A673 (cell line): ENCODE measurements at regions not wholly inside any gene's neighbourhood (a gene's known extent, or its start where the extent isn't known, plus 50 kb on each side); places are given as distances from the start of the nearest gene placed in this dataset.

Experiments
- BruUV-seq: library from RNA; stranded (reverse); fragments of 400-500 nt; replicated peaks from 2 replicates; lab custom pipeline; 2021; lab: Mats Ljungman, UMichigan
- CTCF ChIA-PET: fragments of 300-600 bp; sonication (Branson Sonifier 250); formaldehyde crosslinking; loops from one replicate; lab custom pipeline; 2022; ENCODE audit warnings: antibody characterized with exemption; lab: Charles Lee
- POLR2A ChIA-PET: fragments of 300-600 bp; sonication (Branson Sonifier 250); formaldehyde crosslinking; loops from one replicate; lab custom pipeline; 2022; ENCODE audit warnings: antibody characterized with exemption; ENCODE audit not compliant: low non-redundant PET; lab: Charles Lee
- DNase-seq: peaks from one replicate; pipeline ENCODE4 v3.0.0-alpha.2; 2015; ENCODE audit warnings: low spot score
- H3K27ac ChIP-seq: fragments of 200-600 bp; sonication (generic); 2 replicates; pipeline ENCODE4 v1.5.1; 2016; ENCODE audit warnings: mixed run types, low read depth, mild to moderate bottlenecking, mixed read lengths, antibody characterized with exemption, low read length; ENCODE audit not compliant: poor library complexity, severe bottlenecking
- H3K27me3 ChIP-seq: fragments of 200-600 bp; sonication (generic); replicated peaks from 2 replicates; pipeline ENCODE4 v1.6.1; 2017; ENCODE audit warnings: mixed run types, low read depth, mild to moderate bottlenecking, mixed read lengths, antibody characterized with exemption, low read length; ENCODE audit not compliant: insufficient read depth, poor library complexity
- H3K36me3 ChIP-seq: fragments of 200-600 bp; sonication (generic); 2 replicates; pipeline ENCODE4 v1.6.1; 2016; ENCODE audit warnings: mixed run types, mild to moderate bottlenecking, mixed read lengths, antibody characterized with exemption, low read length; ENCODE audit not compliant: insufficient read depth, poor library complexity, severe bottlenecking
- H3K4me1 ChIP-seq: fragments of 200-600 bp; sonication (generic); 2 replicates; pipeline ENCODE4 v1.6.1; 2017; ENCODE audit warnings: mixed run types, mild to moderate bottlenecking, mixed read lengths, antibody characterized with exemption, low read length; ENCODE audit not compliant: insufficient read depth, poor library complexity, severe bottlenecking
- H3K4me3 ChIP-seq: fragments of 200-600 bp; sonication (generic); 2 replicates; pipeline ENCODE4 v1.5.1; 2016; ENCODE audit warnings: low read depth, mixed run types, mild to moderate bottlenecking, mixed read lengths, low read length; ENCODE audit not compliant: poor library complexity, severe bottlenecking
- H3K9me3 ChIP-seq: fragments of 200-600 bp; sonication (generic); 2 replicates; pipeline ENCODE4 v1.6.1; 2016; ENCODE audit warnings: mixed run types, low read depth, mild to moderate bottlenecking, mixed read lengths, antibody characterized with exemption, low read length; ENCODE audit not compliant: poor library complexity, severe bottlenecking
- CTCF ChIP-seq: fragments of 300-800, 200-600 bp; sonication (generic); conservative IDR thresholded peaks from 2 replicates; pipeline ENCODE4 v1.5.1; 2017; ENCODE audit warnings: low read depth, mild to moderate bottlenecking, antibody characterized with exemption, low read length, moderate library complexity, mixed read lengths
- EZH2 ChIP-seq: fragments of 200-600 bp; sonication (generic); IDR thresholded peaks from 2 replicates; pipeline ENCODE4 v1.6.1; 2017; ENCODE audit warnings: borderline replicate concordance, low read depth, mild to moderate bottlenecking, mixed read lengths, antibody characterized with exemption, low read length; ENCODE audit not compliant: poor library complexity, severe bottlenecking
- intact Hi-C: fragments of 100-400 bp; cut with micrococcal nuclease; formaldehyde crosslinking; loops from one replicate; pipeline ENCODE4 v1.10.0; 2022; ENCODE audit not compliant: unreplicated experiment

GRCh38 chr18:62453864-62454263 is 69.0 kb upstream of the ZCCHC2 start:
- intact Hi-C loops = no loop called here
- Histone ChIP-seq H3K9me3 (no peaks in the 10 kb centered on the region), H3K36me3 (no peaks in the 10 kb centered on the region), H3K4me1 (peaks cover 25% of the 10 kb centered on the region), H3K4me3 (no peak overlapping the region), H3K27me3 (no peaks in the 10 kb centered on the region), H3K27ac (no peak overlapping the region)
- no TSS peak for BruUV-seq
- CTCF ChIA-PET = no interaction called here
- POLR2A ChIA-PET = no interaction called here
- no peak for DNase-seq
- no peak for TF ChIP-seq EZH2
- TF ChIP-seq CTCF = no peak

- ChIA-PET POLR2A (no interaction called here), CTCF (no interaction called here)
- DNase-seq = no peak
- no peak overlapping the region for H3K27ac ChIP-seq
- H3K9me3 ChIP-seq = no peaks in the 10 kb centered on the region
- peaks cover 25% of the 10 kb centered on the region for H3K4me1 ChIP-seq
- intact Hi-C loops = no loop called here
- no peaks in the 10 kb centered on the region for H3K27me3 ChIP-seq
- no peaks in the 10 kb centered on the region for H3K36me3 ChIP-seq
- no peak for TF ChIP-seq EZH2
- TF ChIP-seq CTCF = no peak
- no TSS peak for BruUV-seq
- H3K4me3 ChIP-seq = no peak overlapping the region
These were observed 68.3 kb upstream of the ZCCHC2 start for GRCh38 chr18:62454527-62454926.

GRCh38 chr18:62455222-62455621 is 67.6 kb upstream of the ZCCHC2 start:
- intact Hi-C loops = no loop called here
- CTCF ChIA-PET = no interaction called here
- no TSS peak for BruUV-seq
- peaks cover 25% of the 10 kb centered on the region for H3K4me1 ChIP-seq
- POLR2A ChIA-PET = no interaction called here
- DNase-seq = no peak
- TF ChIP-seq EZH2 = no peak
- TF ChIP-seq CTCF = no peak
- no peaks in the 10 kb centered on the region for H3K27me3 ChIP-seq
- H3K36me3 ChIP-seq = no peaks in the 10 kb centered on the region
- no peak overlapping the region for H3K4me3 ChIP-seq
- H3K9me3 ChIP-seq = no peaks in the 10 kb centered on the region
- no peak overlapping the region for H3K27ac ChIP-seq
